Vagina (tissue), 2 donors: ENCODE measurements at regions not wholly inside any gene's neighbourhood (a gene's known extent, or its start where the extent isn't known, plus 50 kb on each side); places are given as distances from the start of the nearest gene placed in this dataset.

Source experiments
- POLR2A ChIP-seq, 2 donors: fragments of 450-650 bp; IDR thresholded peaks; one replicate each; pipeline ENCODE4 v1.6.1; 2017; ENCODE audit warnings: antibody characterized with exemption in 2 of 2, mild to moderate bottlenecking in 2 of 2, moderate library complexity in 2 of 2
- POLR2AphosphoS5 ChIP-seq, 2 donors: sonication (generic); formaldehyde crosslinking; IDR thresholded peaks; one replicate each; pipeline ENCODE4 v1.9.0; 2017; ENCODE audit warnings: antibody characterized with exemption in 2 of 2, mild to moderate bottlenecking in 2 of 2, low read depth in 1 of 2; ENCODE audit not compliant: insufficient read depth in 1 of 2
- TF ChIP-seq, protein P1 (sequence below), 3 experiments: fragments of 450-650 bp in 2 of 3; fragments of 200-600 bp in 1 of 3; sonication (generic) in 1 of 3; IDR thresholded peaks; one replicate each; pipeline ENCODE4 v1.5.1; 2017 to 2019; ENCODE audit warnings: antibody characterized with exemption in 3 of 3, mild to moderate bottlenecking in 2 of 3, moderate library complexity in 2 of 3

DNA sequence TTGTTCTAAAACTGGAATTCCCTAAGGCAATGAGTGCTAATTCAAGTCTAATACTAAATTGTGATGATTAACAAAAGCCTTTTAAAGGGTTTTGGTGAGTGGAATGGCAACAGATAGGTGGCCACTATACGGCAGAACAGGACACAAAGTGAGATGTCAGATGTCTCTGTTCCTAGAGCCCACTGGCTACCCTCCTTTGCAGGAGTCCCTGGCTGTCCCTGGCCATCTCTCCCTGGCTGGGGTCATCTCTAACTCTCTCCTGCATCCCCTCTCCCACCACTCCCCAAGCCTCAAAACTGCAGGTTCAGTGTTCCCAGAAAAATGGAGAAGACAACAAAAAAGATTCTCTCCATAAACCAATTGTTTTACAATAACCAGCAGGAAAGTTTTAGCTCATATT, 79.2 kb downstream of the MDH1 start:
- no peak for TF ChIP-seq POLR2AphosphoS5 (IDR thresholded peaks at IDR 0.05; ENCODE audit: insufficient read depth in 1 of 2, low read depth in 1 of 2)
- no peak for TF ChIP-seq POLR2A (IDR thresholded peaks at IDR 0.05)
- TF ChIP-seq, protein P1, sequence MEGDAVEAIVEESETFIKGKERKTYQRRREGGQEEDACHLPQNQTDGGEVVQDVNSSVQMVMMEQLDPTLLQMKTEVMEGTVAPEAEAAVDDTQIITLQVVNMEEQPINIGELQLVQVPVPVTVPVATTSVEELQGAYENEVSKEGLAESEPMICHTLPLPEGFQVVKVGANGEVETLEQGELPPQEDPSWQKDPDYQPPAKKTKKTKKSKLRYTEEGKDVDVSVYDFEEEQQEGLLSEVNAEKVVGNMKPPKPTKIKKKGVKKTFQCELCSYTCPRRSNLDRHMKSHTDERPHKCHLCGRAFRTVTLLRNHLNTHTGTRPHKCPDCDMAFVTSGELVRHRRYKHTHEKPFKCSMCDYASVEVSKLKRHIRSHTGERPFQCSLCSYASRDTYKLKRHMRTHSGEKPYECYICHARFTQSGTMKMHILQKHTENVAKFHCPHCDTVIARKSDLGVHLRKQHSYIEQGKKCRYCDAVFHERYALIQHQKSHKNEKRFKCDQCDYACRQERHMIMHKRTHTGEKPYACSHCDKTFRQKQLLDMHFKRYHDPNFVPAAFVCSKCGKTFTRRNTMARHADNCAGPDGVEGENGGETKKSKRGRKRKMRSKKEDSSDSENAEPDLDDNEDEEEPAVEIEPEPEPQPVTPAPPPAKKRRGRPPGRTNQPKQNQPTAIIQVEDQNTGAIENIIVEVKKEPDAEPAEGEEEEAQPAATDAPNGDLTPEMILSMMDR (IDR thresholded peaks at IDR 0.05): no peak
